Fibroblast of upper back skin (primary cell): ENCODE measurements at regions not wholly inside any gene's neighbourhood (a gene's known extent, or its start where the extent isn't known, plus 50 kb on each side); places are given as distances from the start of the nearest gene placed in this dataset.
"Not testable (repeated sequence)": the region's sequence is repeated elsewhere in the genome, so short reads cannot be mapped to it uniquely, and the experiment has no call there.

ENCODE experiments used
- DNase-seq: peaks from one replicate; pipeline ENCODE4 v3.0.0-alpha.2; 2013

DNA sequence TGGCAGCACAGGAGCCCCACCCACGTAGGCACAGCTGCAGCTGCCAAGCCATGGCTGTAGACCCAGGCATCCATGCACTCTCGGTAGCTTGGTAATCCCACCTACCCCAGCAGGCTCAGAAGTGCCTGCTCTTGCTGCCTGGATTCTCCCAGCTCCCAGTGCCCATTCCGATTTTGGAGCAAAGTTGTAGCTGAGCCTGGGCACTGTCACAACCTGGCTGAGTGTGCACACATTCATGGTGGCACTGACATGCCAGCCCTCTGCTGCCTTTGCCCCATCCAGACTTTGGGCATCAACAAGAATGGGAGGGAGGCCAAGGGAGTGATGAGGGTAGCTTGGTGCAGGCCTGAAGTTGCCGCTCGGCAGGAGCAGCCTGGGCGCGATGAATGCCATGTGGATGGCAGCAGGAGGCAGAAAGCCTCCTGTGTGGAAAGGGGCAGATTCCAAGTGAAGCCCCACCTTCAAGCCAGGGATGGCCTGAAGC, 936.6 kb upstream of the PTPRD start:
- DNase-seq: no peak

DNA sequence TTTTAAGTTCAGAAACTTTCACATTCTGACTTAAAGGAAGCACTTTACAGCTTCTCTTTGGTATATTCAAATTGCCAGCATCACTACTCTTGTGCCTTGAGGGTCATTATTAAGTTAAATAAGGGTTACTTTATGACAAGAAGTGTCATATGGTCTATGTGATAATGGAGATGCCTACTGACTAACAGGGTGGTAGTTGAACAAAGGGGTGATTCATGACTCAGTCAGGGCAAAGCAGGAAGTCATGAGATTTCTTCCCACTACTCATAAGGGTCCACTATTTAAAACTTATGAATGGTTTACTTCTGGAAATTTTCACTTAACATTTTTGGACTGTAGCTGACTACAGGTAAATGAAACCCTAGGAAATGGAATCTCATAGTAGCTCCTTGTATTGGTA, 938.3 kb upstream of the PTPRD start:
- DNase-seq: no peak

GRCh38 chr9:11558043-11558442, 945.2 kb upstream of the PTPRD start:
- no peak for DNase-seq

GRCh38 chr9:11559001-11559776, 946.4 kb upstream of the PTPRD start:
- DNase-seq: no peak

- no peak for DNase-seq
These were observed 964.7 kb upstream of the PTPRD start for GRCh38 chr9:11577522-11577921.

GRCh38 chr9:11595756-11596155, 983.0 kb upstream of the PTPRD start:
- peak; percentile 53 for DNase-seq

- DNase-seq: no peak
These were observed 1005.5 kb upstream of the PTPRD start for GRCh38 chr9:11618241-11618805.

DNA sequence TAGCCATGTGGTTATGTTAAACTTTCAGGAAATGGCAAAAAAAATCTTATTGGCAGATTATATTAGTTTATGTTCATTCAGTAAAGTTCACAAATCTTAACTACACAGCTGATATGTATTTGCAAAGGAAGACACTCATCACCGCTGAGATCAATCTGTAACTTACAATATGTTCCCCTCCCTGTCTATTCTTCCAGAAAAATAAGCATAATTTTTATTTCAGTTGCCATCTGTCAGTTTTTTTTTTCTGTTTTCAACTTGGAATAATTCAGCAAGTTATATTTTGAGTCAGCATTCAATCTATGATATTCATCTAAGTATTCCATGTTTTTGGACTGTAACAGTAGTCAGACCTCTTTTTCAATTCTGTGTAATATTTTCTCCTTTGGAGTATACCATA, 1019.9 kb upstream of the PTPRD start:
- DNase-seq: no peak

DNA sequence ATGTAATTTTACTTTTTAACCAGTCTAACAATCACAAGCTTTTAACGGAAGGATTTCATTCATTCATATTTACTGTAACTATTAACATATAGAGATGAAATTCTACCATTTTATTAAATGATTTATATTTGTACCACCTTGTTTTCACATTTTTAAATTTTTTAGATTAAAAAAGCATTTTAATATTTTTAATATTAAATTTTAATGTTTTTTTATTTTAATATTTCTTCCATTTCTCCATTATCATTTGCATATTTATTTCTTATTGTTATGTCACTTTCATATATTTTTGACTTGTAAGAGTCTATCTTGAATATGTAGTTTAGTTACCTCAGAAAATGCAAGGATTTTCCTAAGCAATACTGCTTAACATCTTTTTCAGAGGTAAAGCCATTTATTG, 1034.0 kb upstream of the PTPRD start:
- no peak for DNase-seq

DNA sequence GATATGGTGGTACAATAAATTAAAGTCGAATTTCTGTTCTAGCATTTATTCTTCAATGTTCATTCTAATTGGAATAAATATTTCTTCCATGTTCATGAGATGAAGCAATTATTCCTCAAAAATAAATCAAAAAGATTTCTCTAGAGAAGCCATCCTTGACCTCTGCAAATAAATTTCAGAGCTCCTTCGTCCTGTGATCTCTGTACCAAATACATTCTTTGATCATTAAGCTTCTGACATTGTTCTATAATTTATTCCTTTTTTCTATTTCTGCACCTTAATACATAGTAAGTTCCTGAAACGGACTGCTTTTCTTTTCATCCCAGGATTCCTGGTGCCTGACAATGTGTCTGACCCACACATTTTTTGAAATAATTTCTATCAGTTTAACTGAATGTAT, 1039.3 kb upstream of the TYRP1 start:
- DNase-seq: no peak

DNA sequence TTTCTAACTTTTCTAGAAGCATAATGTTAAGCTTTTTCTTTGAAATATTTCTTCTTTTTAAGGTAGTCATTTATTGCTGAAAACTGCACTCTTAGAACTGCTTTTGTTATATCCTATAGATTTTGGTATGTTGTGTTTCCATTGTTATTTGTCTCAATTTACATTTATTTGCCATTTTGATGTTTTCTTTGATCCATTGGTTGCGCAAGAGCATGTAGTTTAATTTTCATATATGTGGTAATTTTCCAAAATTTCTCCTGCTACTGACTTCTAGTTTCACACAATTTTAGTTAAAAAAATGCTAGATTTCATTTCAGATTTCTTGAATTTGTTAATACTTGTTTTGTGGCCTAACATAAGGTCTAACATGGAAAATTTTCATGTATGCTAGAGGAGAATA, 1029.3 kb upstream of the TYRP1 start:
- no peak for DNase-seq

DNA sequence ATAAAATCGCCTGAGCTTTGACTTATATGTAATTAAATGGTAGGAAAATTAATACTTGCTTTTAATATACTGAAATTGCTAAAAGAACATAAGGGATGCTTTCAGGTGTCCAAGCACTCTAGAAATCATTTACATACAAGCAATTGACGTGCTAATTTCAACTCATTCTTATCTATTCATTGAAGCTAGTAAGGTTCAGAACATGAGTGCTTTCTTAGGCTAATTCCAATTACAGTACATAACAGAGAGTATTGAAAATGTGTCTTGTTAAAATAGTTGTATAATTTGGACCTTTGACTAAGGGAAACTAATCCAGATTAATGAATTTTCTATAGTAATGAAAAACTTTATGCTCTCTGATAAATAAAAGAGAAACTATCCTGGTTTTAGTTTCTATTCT, 1016.4 kb upstream of the TYRP1 start:
- no peak for DNase-seq

- no peak for DNase-seq
These were observed 1006.5 kb upstream of the TYRP1 start for GRCh38 chr9:11686733-11687132.

DNA sequence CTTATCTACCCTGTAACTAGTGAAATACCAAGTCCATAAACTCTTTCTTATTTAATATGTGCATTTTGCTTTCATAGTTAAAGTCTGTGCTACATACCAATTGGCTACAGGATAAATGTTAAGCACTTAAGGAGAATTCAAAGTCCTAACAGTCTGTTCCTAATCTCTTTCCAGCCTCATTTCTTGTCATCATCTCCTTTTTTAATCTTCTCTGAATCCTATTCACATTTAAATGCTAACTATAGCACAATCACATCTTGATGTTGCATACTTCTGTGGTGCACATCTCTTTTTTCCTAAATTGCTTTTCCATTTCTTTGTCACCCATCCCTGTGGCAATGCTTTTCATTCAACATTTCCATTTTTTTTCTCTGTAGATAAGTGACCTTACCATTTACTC, 996.1 kb upstream of the TYRP1 start:
- DNase-seq: no peak

DNA sequence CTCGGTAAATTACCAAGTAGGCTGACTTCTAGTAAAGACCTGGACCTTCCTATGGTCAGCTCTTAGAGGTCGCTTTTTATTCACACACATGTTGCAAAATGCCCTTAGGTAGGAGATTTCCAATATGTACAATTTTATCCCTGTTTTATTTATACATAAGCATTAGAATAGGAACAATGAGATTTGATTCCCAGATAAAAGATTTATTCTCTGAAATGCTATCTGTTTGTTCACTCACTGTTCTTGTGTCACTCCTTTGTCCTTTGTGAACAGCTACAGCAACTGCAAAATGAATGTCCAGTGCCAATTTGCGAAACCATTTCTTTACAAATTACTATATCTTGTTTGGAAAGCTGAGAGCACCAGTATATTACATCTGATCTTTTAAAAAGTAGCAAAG, 991.5 kb upstream of the TYRP1 start:
- DNase-seq: no peak

GRCh38 chr9:11702548-11702947, 990.6 kb upstream of the TYRP1 start:
- peak; percentile 49 for DNase-seq

- DNase-seq: not testable (repeated sequence)
These were observed 989.0 kb upstream of the TYRP1 start for GRCh38 chr9:11704198-11704597.

GRCh38 chr9:11708899-11709298, 984.3 kb upstream of the TYRP1 start:
- no peak for DNase-seq

DNA sequence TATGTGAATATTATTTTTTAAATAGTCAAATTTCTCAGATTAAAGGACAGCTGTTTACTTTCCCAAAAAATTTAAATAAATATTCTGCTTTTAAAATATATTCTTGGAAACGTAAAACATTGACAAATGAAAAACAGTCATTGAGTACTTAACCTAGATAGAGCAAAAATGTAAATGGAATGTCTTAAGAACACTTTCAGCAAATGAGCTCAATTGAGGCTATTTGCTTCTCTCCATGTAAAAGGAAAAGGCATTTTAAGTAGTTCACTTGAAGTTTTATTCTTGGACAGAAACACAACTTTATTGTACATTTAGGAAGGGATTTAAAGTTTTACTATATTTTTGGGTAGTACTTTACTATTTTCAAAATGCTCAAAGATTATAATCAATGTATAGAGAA, 983.6 kb upstream of the TYRP1 start:
- DNase-seq: no peak

GRCh38 chr9:11713077-11713476, 980.1 kb upstream of the TYRP1 start:
- no peak for DNase-seq

DNA sequence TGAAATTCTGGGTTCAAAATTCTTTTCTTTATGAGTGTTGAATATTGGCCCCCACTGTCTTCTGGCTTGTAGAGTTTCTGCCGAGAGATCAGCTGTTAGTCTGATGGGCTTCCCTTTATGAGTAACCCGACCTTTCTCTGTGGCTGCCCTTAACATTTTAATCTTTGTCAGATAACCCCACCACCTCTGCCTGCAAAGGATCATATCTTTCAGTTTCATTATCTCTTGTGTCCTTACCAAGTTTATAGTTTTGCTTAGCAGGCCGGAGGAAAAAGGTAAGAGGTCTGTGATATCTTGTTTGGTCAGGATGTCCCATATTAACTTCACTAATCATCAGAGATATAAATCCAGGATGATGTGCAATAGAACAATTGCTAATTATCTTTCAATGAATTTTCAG, 970.2 kb upstream of the TYRP1 start:
- DNase-seq: no peak

DNA sequence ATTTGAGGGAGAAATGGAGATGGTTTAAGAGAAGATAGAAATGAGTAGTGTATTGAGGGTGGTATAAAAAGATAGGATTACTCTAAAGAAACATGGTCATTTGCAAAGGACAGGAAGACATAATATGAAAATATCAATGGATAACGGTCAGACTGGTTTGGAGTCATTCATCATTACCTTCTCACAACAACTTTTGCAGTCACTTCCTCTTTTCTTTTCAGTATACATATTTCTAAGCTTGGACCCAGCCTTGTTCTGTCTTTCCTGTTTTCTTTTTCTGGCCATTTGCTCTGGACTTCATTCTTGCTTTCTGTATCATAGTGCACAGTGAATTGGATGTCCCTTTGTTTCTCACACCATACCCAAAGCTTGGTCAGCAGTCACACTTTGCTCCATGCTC, 966.5 kb upstream of the TYRP1 start:
- no peak for DNase-seq

- DNase-seq: no peak
These were observed 957.8 kb upstream of the TYRP1 start for GRCh38 chr9:11735391-11735790.

- DNase-seq: no peak
These were observed 950.7 kb upstream of the TYRP1 start for GRCh38 chr9:11742471-11742870.

GRCh38 chr9:11743356-11743755, 949.8 kb upstream of the TYRP1 start:
- DNase-seq: no peak
